ENCODE measurements at regions not wholly inside any gene's neighbourhood (a gene's known extent, or its start where the extent isn't known, plus 50 kb on each side); places are given as distances from the start of the nearest gene placed in this dataset.

DNA sequence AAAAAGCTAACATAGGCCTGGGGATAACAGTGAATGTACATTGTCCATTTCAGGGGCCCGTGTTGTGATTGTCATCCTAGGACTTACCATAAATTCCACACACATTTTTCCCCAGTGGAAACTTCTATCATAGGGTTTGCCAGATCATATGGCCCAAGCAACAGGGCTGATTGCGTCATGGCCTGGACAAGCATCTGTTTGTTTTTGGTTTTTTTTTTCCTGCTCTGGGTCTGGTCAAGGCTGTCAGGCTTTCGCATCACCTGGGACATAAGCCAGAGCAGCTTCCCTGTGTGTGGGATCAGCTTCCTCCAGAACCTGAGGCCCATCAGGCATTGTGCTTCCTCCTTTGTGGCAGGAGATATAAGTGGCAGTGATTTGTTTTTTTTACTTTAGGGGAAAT lies 598.5 kb upstream of the USP24 start:
- H3K4me3 Mint-ChIP-seq (ENCODE audit: unreplicated experiment), result no peak overlapping the region
- H3K27me3 Mint-ChIP-seq (ENCODE audit: unreplicated experiment), result no peaks in the 10 kb centered on the region
- TF ChIP-seq CTCF (IDR thresholded peaks at IDR 0.05; ENCODE audit: partially characterized antibody, unreplicated experiment), result no peak
- DNase-seq, result no peak
- H3K27ac Mint-ChIP-seq (ENCODE audit: unreplicated experiment), result no peak overlapping the region
- H3K4me1 Mint-ChIP-seq (ENCODE audit: low read depth, unreplicated experiment), result no peaks in the 10 kb centered on the region
- H3K36me3 Mint-ChIP-seq (ENCODE audit: unreplicated experiment), result no peaks in the 10 kb centered on the region
- H3K9me3 Mint-ChIP-seq (ENCODE audit: unreplicated experiment), result peaks cover 1% of the 10 kb centered on the region

GRCh38 chr1:55812281-55812680 lies 597.1 kb upstream of the USP24 start:
- no peaks in the 10 kb centered on the region for H3K27me3 Mint-ChIP-seq (ENCODE audit: unreplicated experiment)
- peaks cover 1% of the 10 kb centered on the region for H3K9me3 Mint-ChIP-seq (ENCODE audit: unreplicated experiment)
- no peak overlapping the region for H3K4me3 Mint-ChIP-seq (ENCODE audit: unreplicated experiment)
- TF ChIP-seq CTCF (IDR thresholded peaks at IDR 0.05; ENCODE audit: partially characterized antibody, unreplicated experiment), result no peak
- H3K36me3 Mint-ChIP-seq (ENCODE audit: unreplicated experiment), result no peaks in the 10 kb centered on the region
- no peak overlapping the region for H3K27ac Mint-ChIP-seq (ENCODE audit: unreplicated experiment)
- no peaks in the 10 kb centered on the region for H3K4me1 Mint-ChIP-seq (ENCODE audit: low read depth, unreplicated experiment)
- DNase-seq, result no peak

- Mint-ChIP-seq H3K27ac (ENCODE audit: unreplicated experiment) (no peak overlapping the region), H3K9me3 (ENCODE audit: unreplicated experiment) (no peaks in the 10 kb centered on the region), H3K36me3 (ENCODE audit: unreplicated experiment) (no peaks in the 10 kb centered on the region), H3K4me3 (ENCODE audit: unreplicated experiment) (no peak overlapping the region), H3K27me3 (ENCODE audit: unreplicated experiment) (no peaks in the 10 kb centered on the region), H3K4me1 (ENCODE audit: low read depth, unreplicated experiment) (no peaks in the 10 kb centered on the region)
- DNase-seq, result no peak
- TF ChIP-seq CTCF (IDR thresholded peaks at IDR 0.05; ENCODE audit: partially characterized antibody, unreplicated experiment), result no peak
Measured at GRCh38 chr1:55808263-55808662, 593.1 kb upstream of the USP24 start.

DNA sequence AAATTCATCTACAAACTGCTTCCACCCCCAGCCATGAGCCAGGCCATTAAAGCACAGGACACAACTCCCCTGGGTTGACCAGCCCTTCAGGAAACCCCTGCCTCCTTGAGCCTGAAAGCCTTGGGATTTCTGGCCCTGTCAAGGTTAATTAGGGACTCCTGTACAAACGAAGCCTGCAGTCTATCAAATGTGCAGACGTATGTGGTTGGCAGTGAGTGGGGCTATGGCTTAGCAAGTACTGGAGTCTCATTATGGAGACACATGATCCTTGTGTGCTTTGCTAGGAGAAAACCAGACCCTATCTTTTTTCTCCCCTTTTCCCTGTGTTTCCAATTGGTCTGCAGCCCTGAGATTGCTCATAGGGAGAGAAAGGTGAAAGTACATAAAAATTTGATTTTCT lies 588.3 kb upstream of the USP24 start:
- TF ChIP-seq CTCF (IDR thresholded peaks at IDR 0.05; ENCODE audit: partially characterized antibody, unreplicated experiment), result no peak
- H3K27ac Mint-ChIP-seq (ENCODE audit: unreplicated experiment), result no peak overlapping the region
- H3K4me1 Mint-ChIP-seq (ENCODE audit: low read depth, unreplicated experiment), result no peaks in the 10 kb centered on the region
- no peak overlapping the region for H3K4me3 Mint-ChIP-seq (ENCODE audit: unreplicated experiment)
- H3K27me3 Mint-ChIP-seq (ENCODE audit: unreplicated experiment), result no peaks in the 10 kb centered on the region
- H3K9me3 Mint-ChIP-seq (ENCODE audit: unreplicated experiment), result no peaks in the 10 kb centered on the region
- DNase-seq, result no peak
- H3K36me3 Mint-ChIP-seq (ENCODE audit: unreplicated experiment), result no peaks in the 10 kb centered on the region

DNA sequence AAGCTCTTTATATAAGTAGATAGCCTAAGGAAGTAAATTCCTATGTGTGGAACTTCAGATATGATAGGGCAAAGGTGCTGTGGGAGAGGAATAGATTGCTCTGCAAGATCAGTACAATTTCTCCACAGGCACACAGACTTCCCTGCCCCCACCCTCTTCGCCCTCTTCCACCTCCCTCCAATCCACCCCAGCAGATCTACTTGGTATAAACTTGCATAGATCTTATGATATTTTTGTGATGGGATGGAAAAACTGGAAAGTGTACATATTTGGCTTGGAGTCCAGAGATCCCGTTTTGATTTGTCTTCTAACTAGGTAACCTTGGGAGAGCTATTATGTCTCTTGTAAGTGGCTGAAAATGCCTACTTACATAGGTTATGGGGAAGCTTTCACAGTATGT lies 586.3 kb upstream of the USP24 start:
- Mint-ChIP-seq H3K9me3 (ENCODE audit: unreplicated experiment) (no peaks in the 10 kb centered on the region), H3K4me3 (ENCODE audit: unreplicated experiment) (no peak overlapping the region), H3K36me3 (ENCODE audit: unreplicated experiment) (no peaks in the 10 kb centered on the region), H3K27ac (ENCODE audit: unreplicated experiment) (no peak overlapping the region), H3K27me3 (ENCODE audit: unreplicated experiment) (no peaks in the 10 kb centered on the region), H3K4me1 (ENCODE audit: low read depth, unreplicated experiment) (no peaks in the 10 kb centered on the region)
- TF ChIP-seq CTCF (IDR thresholded peaks at IDR 0.05; ENCODE audit: partially characterized antibody, unreplicated experiment), result no peak
- DNase-seq, result no peak

Data from glutamatergic neuron (in vitro differentiated cells).